ENCODE measurements at regions not wholly inside any gene's neighbourhood (a gene's known extent, or its start where the extent isn't known, plus 50 kb on each side); places are given as distances from the start of the nearest gene placed in this dataset.

DNA sequence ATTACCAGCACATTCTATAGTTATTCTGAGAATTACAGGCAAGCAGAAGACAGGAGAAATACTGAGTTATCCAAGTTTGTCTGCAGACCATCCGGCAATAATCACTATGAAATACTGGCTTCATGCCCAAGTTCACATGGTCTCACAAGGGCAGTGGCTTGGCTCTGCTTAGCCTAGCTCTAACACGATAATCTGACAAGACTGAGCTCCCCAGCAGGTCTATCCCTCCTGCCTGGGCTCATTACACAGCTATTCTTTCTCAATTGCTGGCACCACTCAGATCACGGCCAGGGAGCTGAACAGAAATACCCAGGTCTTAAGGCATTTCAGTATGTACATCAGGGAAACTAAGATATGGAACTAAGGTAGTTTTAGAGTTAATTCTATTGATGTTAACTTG lies 361.6 kb upstream of the PCDH20 start:
- no peak for TF ChIP-seq SUZ12 (IDR thresholded peaks at IDR 0.05; ENCODE audit: extremely low read depth, insufficient read depth, insufficient read length)
- TF ChIP-seq YY1 (IDR thresholded peaks at IDR 0.05; ENCODE audit: insufficient read depth, insufficient read length) = no peak
